H9 (cell line): ENCODE measurements at regions not wholly inside any gene's neighbourhood (a gene's known extent, or its start where the extent isn't known, plus 50 kb on each side); places are given as distances from the start of the nearest gene placed in this dataset.

Experiments
- DNase-seq: peaks from one replicate; pipeline ENCODE4 v3.0.0-alpha.2; 2017
- H2AFZ ChIP-seq: one replicate; pipeline ENCODE4 v1.6.1; 2013; ENCODE audit warnings: mild to moderate bottlenecking, low read length, control low read depth, moderate library complexity
- H2AK5ac ChIP-seq: 2 replicates; pipeline ENCODE4 v1.6.1; 2013; ENCODE audit warnings: low read length, control low read depth, mixed read lengths; ENCODE audit not compliant: insufficient read length
- H2BK120ac ChIP-seq: one replicate; pipeline ENCODE4 v1.6.1; 2013; ENCODE audit warnings: low read depth, mild to moderate bottlenecking, low read length, control low read depth, inconsistent platforms; ENCODE audit not compliant: poor library complexity, severe bottlenecking
- H2BK12ac ChIP-seq: 2 replicates; pipeline ENCODE4 v1.6.1; 2013; ENCODE audit warnings: low read length, control low read depth, mixed read lengths, low read depth; ENCODE audit not compliant: insufficient read length
- H2BK15ac ChIP-seq: 2 replicates; pipeline ENCODE4 v1.6.1; 2013; ENCODE audit warnings: low read depth, low read length, control low read depth
- H2BK20ac ChIP-seq: one replicate; pipeline ENCODE4 v1.6.1; 2013; ENCODE audit warnings: low read depth, mild to moderate bottlenecking, low read length, control low read depth, inconsistent platforms; ENCODE audit not compliant: poor library complexity, severe bottlenecking
- H2BK5ac ChIP-seq: 2 replicates; pipeline ENCODE4 v1.6.1; 2013; ENCODE audit warnings: low read length, control low read depth, mixed read lengths; ENCODE audit not compliant: insufficient read length
- H3K14ac ChIP-seq: 2 replicates; pipeline ENCODE4 v1.6.1; 2013; ENCODE audit warnings: low read length, control low read depth; ENCODE audit not compliant: insufficient read depth
- H3K18ac ChIP-seq: 2 replicates; pipeline ENCODE4 v1.6.1; 2013; ENCODE audit warnings: low read depth, mild to moderate bottlenecking, mixed read lengths, low read length, control low read depth; ENCODE audit not compliant: insufficient read length
- H3K23ac ChIP-seq: 2 replicates; pipeline ENCODE4 v1.6.1; 2013; ENCODE audit warnings: low read length, control low read depth, mixed read lengths, low read depth; ENCODE audit not compliant: insufficient read length
- H3K23me2 ChIP-seq: 2 replicates; pipeline ENCODE4 v1.6.1; 2013; ENCODE audit warnings: low read depth, mild to moderate bottlenecking, mixed read lengths, low read length, control low read depth; ENCODE audit not compliant: insufficient read length, poor library complexity, severe bottlenecking
- H3K27ac ChIP-seq: 2 replicates; pipeline ENCODE4 v1.5.1; 2013; ENCODE audit warnings: low read length, control low read depth, mixed read lengths, low read depth; ENCODE audit not compliant: insufficient read length
- H3K27me3 ChIP-seq: 2 replicates; pipeline ENCODE4 v1.6.1; 2013; ENCODE audit warnings: low read length, control low read depth, inconsistent platforms; ENCODE audit not compliant: insufficient read depth
- H3K4ac ChIP-seq: 2 replicates; pipeline ENCODE4 v1.6.1; 2013; ENCODE audit warnings: low read depth, mild to moderate bottlenecking, control low read depth, inconsistent platforms, low read length, moderate library complexity
- H3K4me1 ChIP-seq: 2 replicates; pipeline ENCODE4 v1.6.1; 2013; ENCODE audit warnings: low read length, control low read depth, inconsistent platforms; ENCODE audit not compliant: insufficient read depth
- H3K4me2 ChIP-seq: 2 replicates; pipeline ENCODE4 v1.6.1; 2013; ENCODE audit warnings: low read length, control low read depth, mixed read lengths; ENCODE audit not compliant: insufficient read length, insufficient read depth
- H3K56ac ChIP-seq: 2 replicates; pipeline ENCODE4 v1.6.1; 2013; ENCODE audit warnings: low read depth, mild to moderate bottlenecking, mixed read lengths, low read length, control low read depth; ENCODE audit not compliant: insufficient read length
- H3K79me1 ChIP-seq: 2 replicates; pipeline ENCODE4 v1.6.1; 2013; ENCODE audit warnings: low read depth, mild to moderate bottlenecking, moderate library complexity, low read length, control low read depth, inconsistent platforms; ENCODE audit not compliant: insufficient read depth, poor library complexity, severe bottlenecking
- H3K79me2 ChIP-seq: 2 replicates; pipeline ENCODE4 v1.6.1; 2013; ENCODE audit warnings: low read length, control low read depth, inconsistent platforms; ENCODE audit not compliant: insufficient read depth
- H3K9ac ChIP-seq: 2 replicates; pipeline ENCODE4 v1.6.1; 2013; ENCODE audit warnings: low read length, control low read depth, mixed read lengths; ENCODE audit not compliant: insufficient read length; ENCODE audit errors: extremely low read depth
- H3K9me3 ChIP-seq: one replicate; pipeline ENCODE4 v1.6.1; 2013; ENCODE audit warnings: low read depth, low read length, inconsistent platforms; ENCODE audit not compliant: control insufficient read depth
- H3T11ph ChIP-seq: one replicate; pipeline ENCODE4 v1.6.1; 2013; ENCODE audit warnings: mild to moderate bottlenecking, low read length, control low read depth, inconsistent platforms
- H4K20me1 ChIP-seq: one replicate; pipeline ENCODE4 v1.6.1; 2013; ENCODE audit not compliant: control insufficient read depth, insufficient read length, insufficient read depth
- H4K5ac ChIP-seq: 2 replicates; pipeline ENCODE4 v1.6.1; 2013; ENCODE audit warnings: low read depth, mild to moderate bottlenecking, mixed read lengths, low read length, control low read depth; ENCODE audit not compliant: insufficient read length
- H4K8ac ChIP-seq: replicated peaks from 2 replicates; pipeline ENCODE4 v1.6.1; 2013; ENCODE audit warnings: low read length, control low read depth, mixed read lengths, low read depth; ENCODE audit not compliant: insufficient read length
- H4K91ac ChIP-seq: 2 replicates; pipeline ENCODE4 v1.6.1; 2013; ENCODE audit warnings: low read depth, mild to moderate bottlenecking, moderate library complexity, mixed read lengths, low read length, control low read depth; ENCODE audit not compliant: insufficient read length
- H3K27ac Mint-ChIP-seq, 3 experiments: 2 replicates in 2 of 3; 3 replicates in 1 of 3; pipeline ENCODE4 v1.8.0; 2020 to 2021; ENCODE audit warnings: mixed read lengths in 3 of 3, mild to moderate bottlenecking in 1 of 3, moderate library complexity in 1 of 3
- H3K27me3 Mint-ChIP-seq: 2 replicates; pipeline ENCODE4 v1.8.0; 2021; ENCODE audit warnings: low read depth, mild to moderate bottlenecking, moderate library complexity, mixed read lengths
- H3K36me3 Mint-ChIP-seq, 3 experiments: 2 replicates in 2 of 3; 3 replicates in 1 of 3; pipeline ENCODE4 v1.8.0; 2020 to 2021; ENCODE audit warnings: low read depth in 3 of 3, mixed read lengths in 3 of 3; ENCODE audit not compliant: insufficient read depth in 1 of 3
- H3K4me1 Mint-ChIP-seq, 2 experiments: 2 replicates each; pipeline ENCODE4 v1.8.0; 2020; ENCODE audit warnings: mixed read lengths in 2 of 2
- H3K4me3 Mint-ChIP-seq, 2 experiments: 2 replicates in 1 of 2; 3 replicates in 1 of 2; pipeline ENCODE4 v1.8.0; 2020 to 2021; ENCODE audit warnings: mild to moderate bottlenecking in 2 of 2, mixed read lengths in 2 of 2, moderate library complexity in 1 of 2
- H3K9me3 Mint-ChIP-seq, 2 experiments: 2 replicates in 1 of 2; 3 replicates in 1 of 2; pipeline ENCODE4 v1.8.0; 2020; ENCODE audit warnings: mild to moderate bottlenecking in 2 of 2, mixed read lengths in 2 of 2, moderate library complexity in 1 of 2
- WGBS: extraction: QIAGEN DNeasy Blood & Tissue Kit; methylation state at CpG from one replicate; pipeline ENCODE4 v1.1.7; 2013; ENCODE audit warnings: missing lambda C conversion rate, low lambda C conversion rate, mixed read lengths; ENCODE audit not compliant: insufficient read length; ENCODE audit errors: extremely low coverage; 5-methylcytosine and 5-hydroxymethylcytosine counted together
- TF ChIP-seq, protein P1 (sequence below): fragments of 200-600 bp; sonication (generic); conservative IDR thresholded peaks from 3 replicates; pipeline ENCODE4 v1.8.0; 2021; ENCODE audit warnings: antibody characterized with exemption, mild to moderate bottlenecking

DNA sequence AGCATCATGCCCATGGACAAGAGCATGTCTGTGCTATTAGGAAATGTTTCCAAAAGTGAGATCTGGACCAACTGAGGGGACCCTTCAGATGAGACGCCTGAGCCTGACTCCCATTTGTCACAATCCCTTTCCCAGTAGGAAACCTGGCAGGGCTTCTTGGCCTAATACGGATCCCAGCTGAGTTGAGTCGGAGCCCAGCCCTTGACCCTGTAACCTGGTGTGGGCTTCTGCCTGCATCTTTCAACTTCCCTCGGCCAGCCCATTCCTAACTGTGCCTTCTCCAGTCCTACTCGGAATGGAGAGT is 148.3 kb downstream of the IRX2 start:
- Histone ChIP-seq H3K23ac (no peak overlapping the region), H3K27ac (no peak overlapping the region), H3T11ph (no peak overlapping the region), H2AK5ac (no peak overlapping the region), H3K4me2 (no peak overlapping the region), H2BK15ac (no peak overlapping the region), H2BK12ac (no peak overlapping the region), H2BK5ac (no peak overlapping the region), H3K9me3 (no peaks in the 10 kb centered on the region), H3K18ac (no peak overlapping the region), H2BK120ac (no peak overlapping the region), H3K79me2 (no peaks in the 10 kb centered on the region), H3K4ac (no peak overlapping the region), H3K79me1 (no peaks in the 10 kb centered on the region), H2BK20ac (no peak overlapping the region), H4K5ac (no peak overlapping the region), H3K14ac (no peak overlapping the region), H2AFZ (no peak overlapping the region), H3K27me3 (no peaks in the 10 kb centered on the region), H3K56ac (no peak overlapping the region), H4K8ac (no peak overlapping the region), H3K9ac (no peak overlapping the region), H3K4me1 (no peaks in the 10 kb centered on the region), H4K20me1 (no peaks in the 10 kb centered on the region), H4K91ac (no peak overlapping the region), H3K23me2 (no peaks in the 10 kb centered on the region)
- DNase-seq, result no peak
- no CpG with 5 or more reads among the region's 5 CpGs for WGBS
- Mint-ChIP-seq H3K4me3 (no peak overlapping the region), H3K27me3 (no peaks in the 10 kb centered on the region; the same call in none of the 2 replicates), H3K36me3 (no peaks in the 10 kb centered on the region), H3K9me3 (no peaks in the 10 kb centered on the region), H3K27ac (no peak overlapping the region), H3K4me1 (peaks cover 8% of the 10 kb centered on the region in 2 experiments; a peak in 2 of 4 replicates)
- TF ChIP-seq, protein P1, sequence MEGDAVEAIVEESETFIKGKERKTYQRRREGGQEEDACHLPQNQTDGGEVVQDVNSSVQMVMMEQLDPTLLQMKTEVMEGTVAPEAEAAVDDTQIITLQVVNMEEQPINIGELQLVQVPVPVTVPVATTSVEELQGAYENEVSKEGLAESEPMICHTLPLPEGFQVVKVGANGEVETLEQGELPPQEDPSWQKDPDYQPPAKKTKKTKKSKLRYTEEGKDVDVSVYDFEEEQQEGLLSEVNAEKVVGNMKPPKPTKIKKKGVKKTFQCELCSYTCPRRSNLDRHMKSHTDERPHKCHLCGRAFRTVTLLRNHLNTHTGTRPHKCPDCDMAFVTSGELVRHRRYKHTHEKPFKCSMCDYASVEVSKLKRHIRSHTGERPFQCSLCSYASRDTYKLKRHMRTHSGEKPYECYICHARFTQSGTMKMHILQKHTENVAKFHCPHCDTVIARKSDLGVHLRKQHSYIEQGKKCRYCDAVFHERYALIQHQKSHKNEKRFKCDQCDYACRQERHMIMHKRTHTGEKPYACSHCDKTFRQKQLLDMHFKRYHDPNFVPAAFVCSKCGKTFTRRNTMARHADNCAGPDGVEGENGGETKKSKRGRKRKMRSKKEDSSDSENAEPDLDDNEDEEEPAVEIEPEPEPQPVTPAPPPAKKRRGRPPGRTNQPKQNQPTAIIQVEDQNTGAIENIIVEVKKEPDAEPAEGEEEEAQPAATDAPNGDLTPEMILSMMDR, result no peak
